Urothelium cell line (cell line): ENCODE measurements at regions not wholly inside any gene's neighbourhood (a gene's known extent, or its start where the extent isn't known, plus 50 kb on each side); places are given as distances from the start of the nearest gene placed in this dataset.
"Not testable (repeated sequence)": the region's sequence is repeated elsewhere in the genome, so short reads cannot be mapped to it uniquely, and the experiment has no call there.

Experiments
- DNase-seq: peaks from one replicate; pipeline ENCODE4 v3.0.0; 2011; ENCODE audit warnings: low spot score, mixed read lengths
- FAIRE-seq: peaks from 2 replicates; lab custom pipeline; 2011; peaks lifted over from hg19 to GRCh38; lab: Jason Lieb, UNC

GRCh38 chr16:16559179-16559740 is 180.3 kb downstream of the NPIPA7 start:
- FAIRE-seq, DNase-seq: not testable (repeated sequence)

GRCh38 chr16:16561532-16561931 is 182.6 kb downstream of the NPIPA7 start:
- FAIRE-seq, DNase-seq: not testable (repeated sequence)

GRCh38 chr16:16563962-16564361 is 185.0 kb downstream of the NPIPA7 start:
- not testable (repeated sequence) for FAIRE-seq, DNase-seq

- not testable (repeated sequence) for DNase-seq, FAIRE-seq
Measured at GRCh38 chr16:16565326-16565725, 186.4 kb downstream of the NPIPA7 start.

- FAIRE-seq, DNase-seq: not testable (repeated sequence)
Measured at GRCh38 chr16:16570055-16570454, 191.1 kb downstream of the NPIPA7 start.

GRCh38 chr16:16570874-16571273 is 191.9 kb downstream of the NPIPA7 start:
- not testable (repeated sequence) for DNase-seq, FAIRE-seq

GRCh38 chr16:16572130-16572774 is 193.3 kb downstream of the NPIPA7 start:
- not testable (repeated sequence) for FAIRE-seq

GRCh38 chr16:16577062-16577461 is 198.1 kb downstream of the NPIPA7 start:
- FAIRE-seq, DNase-seq: not testable (repeated sequence)

More at GRCh38 chr16:16572130-16572774, 193.3 kb downstream of the NPIPA7 start:
- DNase-seq, result not testable (repeated sequence)

- FAIRE-seq, result no peak
Measured at GRCh38 chr16:16578701-16579100, 199.8 kb downstream of the NPIPA7 start.

GRCh38 chr16:16582916-16583315 is 204.0 kb downstream of the NPIPA7 start:
- FAIRE-seq, DNase-seq: not testable (repeated sequence)

More at GRCh38 chr16:16578701-16579100, 199.8 kb downstream of the NPIPA7 start:
- no peak for DNase-seq

GRCh38 chr16:16586073-16586651 is 207.2 kb downstream of the NPIPA7 start:
- not testable (repeated sequence) for FAIRE-seq, DNase-seq

- not testable (repeated sequence) for DNase-seq, FAIRE-seq
Measured at GRCh38 chr16:16586969-16587368, 208.0 kb downstream of the NPIPA7 start.

- not testable (repeated sequence) for DNase-seq, FAIRE-seq
Measured at GRCh38 chr16:16588436-16588835, 209.5 kb downstream of the NPIPA7 start.

- not testable (repeated sequence) for DNase-seq, FAIRE-seq
Measured at GRCh38 chr16:16590654-16591318, 211.8 kb downstream of the NPIPA7 start.

GRCh38 chr16:16593156-16593863 is 214.4 kb downstream of the NPIPA7 start:
- FAIRE-seq, result not testable (repeated sequence)

GRCh38 chr16:16595029-16595718 is 216.2 kb downstream of the NPIPA7 start:
- not testable (repeated sequence) for DNase-seq, FAIRE-seq

More at GRCh38 chr16:16593156-16593863, 214.4 kb downstream of the NPIPA7 start:
- DNase-seq, result not testable (repeated sequence)

- not testable (repeated sequence) for DNase-seq, FAIRE-seq
Measured at GRCh38 chr16:16601239-16601638, 222.3 kb downstream of the NPIPA7 start.

GRCh38 chr16:16607401-16608082 is 228.6 kb downstream of the NPIPA7 start:
- FAIRE-seq, DNase-seq: not testable (repeated sequence)

- not testable (repeated sequence) for FAIRE-seq, DNase-seq
Measured at GRCh38 chr16:16609627-16610026, 230.7 kb downstream of the NPIPA7 start.
